Brain microvascular endothelial cell (primary cell): ENCODE measurements at regions not wholly inside any gene's neighbourhood (a gene's known extent, or its start where the extent isn't known, plus 50 kb on each side); places are given as distances from the start of the nearest gene placed in this dataset.

Experiments
- DNase-seq: peaks from one replicate; pipeline ENCODE4 v3.0.0-alpha.2; 2020
- H3K27ac ChIP-seq: fragments of 250-450 bp; sonication (Bioruptor Pico); 2 replicates; pipeline ENCODE4 v1.5.1; 2020; ENCODE audit warnings: mild to moderate bottlenecking, moderate library complexity
- H3K27me3 ChIP-seq: fragments of 250-450 bp; sonication (Bioruptor Pico); replicated peaks from 2 replicates; pipeline ENCODE4 v1.5.1; 2020; ENCODE audit warnings: mild to moderate bottlenecking
- H3K36me3 ChIP-seq: fragments of 250-450 bp; sonication (Bioruptor Pico); replicated peaks from 2 replicates; pipeline ENCODE4 v1.5.1; 2020; ENCODE audit warnings: mild to moderate bottlenecking
- H3K4me3 ChIP-seq: 2 replicates; pipeline ENCODE4 v1.5.1; 2011; ENCODE audit warnings: low read depth, mild to moderate bottlenecking, control low read depth, low read length, moderate library complexity
- CTCF ChIP-seq: IDR thresholded peaks from 2 replicates; pipeline ENCODE4 v1.5.1; 2011; ENCODE audit warnings: low read depth, mild to moderate bottlenecking, moderate library complexity, low read length, control low read depth, inconsistent platforms; ENCODE audit errors: missing control alignments
- in situ Hi-C: cut with HindIII; loops from 2 replicates; pipeline ENCODE4 v1.10.0; 2017; ENCODE audit warnings: low sequenced_read_pairs, low pct_ligation_motif_present

DNA sequence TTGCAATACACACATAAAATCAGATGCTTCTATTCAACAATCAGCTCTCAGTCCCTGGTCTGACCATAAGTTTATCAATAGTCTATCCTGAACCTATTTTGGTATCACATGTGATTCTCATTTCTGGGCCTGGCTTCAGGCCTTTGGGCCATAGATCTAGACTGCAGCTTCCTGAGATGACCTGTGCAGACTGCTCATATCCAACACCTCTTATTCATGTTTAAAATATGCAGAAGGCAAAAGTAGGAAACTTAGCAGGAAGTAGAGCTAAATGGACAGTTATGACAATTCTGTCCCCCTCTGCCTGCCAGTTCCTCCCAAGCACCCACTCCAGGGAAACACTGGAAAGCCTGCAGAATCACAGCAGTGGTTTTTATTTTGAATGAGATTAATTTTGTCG is 53.3 kb downstream of the C7orf25 start:
- Histone ChIP-seq H3K36me3 (no peaks in the 10 kb centered on the region), H3K27ac (no peak overlapping the region), H3K4me3 (no peak overlapping the region), H3K27me3 (no peaks in the 10 kb centered on the region)
- no peak for TF ChIP-seq CTCF
- in situ Hi-C loops: no loop called here
- DNase-seq: peak; percentile 20

DNA sequence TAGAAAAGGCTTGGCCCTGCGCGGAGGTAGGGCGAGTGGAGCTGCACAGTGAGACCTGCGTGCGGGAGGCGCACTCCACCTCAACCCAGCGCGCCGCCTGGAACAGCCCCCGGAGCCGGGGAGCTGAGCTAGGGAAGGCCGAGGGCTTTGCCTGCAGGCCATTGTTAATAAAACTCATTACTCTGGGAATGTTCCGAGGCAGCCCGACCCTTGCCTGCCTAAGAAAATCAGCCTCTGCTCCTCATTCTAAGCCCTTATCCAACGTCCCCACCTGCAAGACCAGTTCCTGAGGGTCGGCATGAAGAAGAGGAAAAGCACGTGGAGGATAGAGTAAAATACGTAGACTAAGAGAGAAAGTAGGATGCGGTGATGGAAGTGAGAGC is 55.3 kb downstream of the C7orf25 start:
- peak overlapping the region; percentile 62 for H3K4me3 ChIP-seq

DNA sequence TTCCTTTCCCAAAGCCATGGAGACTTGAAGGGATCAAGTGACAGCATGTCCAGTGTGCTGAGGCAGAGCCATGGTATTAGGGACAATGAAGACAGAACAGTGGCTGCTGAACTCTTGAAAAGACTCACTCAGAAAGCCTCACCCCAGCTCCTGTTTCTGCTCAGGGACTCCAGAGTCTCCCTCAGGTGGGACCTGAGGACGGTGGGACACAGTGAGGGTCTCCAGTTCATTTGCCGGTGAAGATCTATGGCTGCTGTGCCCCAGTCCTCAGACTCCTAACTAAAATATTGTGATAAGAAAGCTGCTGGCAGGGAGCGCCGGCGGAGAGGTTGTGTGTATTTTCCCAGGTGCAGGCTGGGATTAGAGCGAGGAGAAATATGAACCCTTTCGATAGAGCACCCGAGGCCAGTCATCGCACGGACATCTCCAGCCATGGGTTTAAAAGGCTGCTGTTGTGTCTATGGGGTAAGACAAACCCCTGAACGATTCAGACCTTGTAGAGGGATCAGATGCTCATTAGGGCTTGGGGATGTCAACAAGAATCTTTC is 57.2 kb downstream of the C7orf25 start:
- in situ Hi-C loops: no loop called here

More for the DNA sequence above, 55.3 kb downstream of the C7orf25 start:
- no peak for TF ChIP-seq CTCF
- in situ Hi-C loops: no loop called here
- Histone ChIP-seq H3K36me3 (no peaks in the 10 kb centered on the region), H3K27me3 (no peaks in the 10 kb centered on the region), H3K27ac (no peak overlapping the region)
- DNase-seq: no peak

GRCh38 chr7:42852531-42852930 is 59.3 kb downstream of the C7orf25 start:
- TF ChIP-seq CTCF: no peak
- no peak for DNase-seq
- H3K27me3 ChIP-seq: no peaks in the 10 kb centered on the region
- no peaks in the 10 kb centered on the region for H3K36me3 ChIP-seq
- no peak overlapping the region for H3K4me3 ChIP-seq
- no peak overlapping the region for H3K27ac ChIP-seq
- in situ Hi-C loops: no loop called here

More for the DNA sequence above, 57.2 kb downstream of the C7orf25 start:
- Histone ChIP-seq H3K27ac (no peak overlapping the region), H3K27me3 (no peaks in the 10 kb centered on the region), H3K36me3 (no peaks in the 10 kb centered on the region), H3K4me3 (no peak overlapping the region)
- TF ChIP-seq CTCF: no peak
- no peak for DNase-seq

- peak; percentile 44 for DNase-seq
- in situ Hi-C loops: no loop called here
- H3K4me3 ChIP-seq: peak overlapping the region; percentile 39
- no peaks in the 10 kb centered on the region for H3K27me3 ChIP-seq
- TF ChIP-seq CTCF: peak; percentile 75
- no peak overlapping the region for H3K27ac ChIP-seq
- H3K36me3 ChIP-seq: no peaks in the 10 kb centered on the region
Measured at GRCh38 chr7:42843205-42843800, 68.6 kb downstream of the C7orf25 start.

DNA sequence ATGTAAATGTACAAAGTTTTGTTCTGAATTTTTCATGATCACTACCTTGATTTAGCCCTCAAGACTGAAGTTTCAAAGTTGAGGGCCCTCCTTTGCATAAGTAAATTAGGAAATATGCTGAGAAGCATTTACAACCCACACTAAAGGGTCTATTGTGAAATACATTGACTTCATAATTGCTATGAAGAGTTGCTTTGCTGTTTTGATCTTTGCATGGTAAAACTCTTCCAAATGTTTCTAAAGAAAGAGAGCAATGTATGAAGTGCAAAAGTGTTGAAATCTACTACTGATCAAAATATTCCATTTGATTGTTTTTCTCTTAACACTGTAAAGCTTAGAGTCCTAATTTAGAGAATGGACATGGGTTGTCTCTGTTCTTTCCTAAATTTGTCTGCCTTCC is 77.2 kb downstream of the C7orf25 start:
- Histone ChIP-seq H3K36me3 (no peaks in the 10 kb centered on the region), H3K27ac (no peak overlapping the region), H3K4me3 (no peak overlapping the region), H3K27me3 (no peaks in the 10 kb centered on the region)
- in situ Hi-C loops: no loop called here
- DNase-seq: no peak
- TF ChIP-seq CTCF: no peak
